AG04450 (cell line): ENCODE measurements at regions not wholly inside any gene's neighbourhood (a gene's known extent, or its start where the extent isn't known, plus 50 kb on each side); places are given as distances from the start of the nearest gene placed in this dataset.

Source experiments
- CTCF ChIA-PET: fragments of 300-600, 350-600 bp; formaldehyde crosslinking; extraction: SDS; loops from one replicate; lab custom pipeline; 2022; ENCODE audit warnings: antibody characterized with exemption, inconsistent platforms; lab: Charles Lee
- POLR2A ChIA-PET: fragments of 350-600 bp; formaldehyde crosslinking; extraction: SDS; loops from one replicate; lab custom pipeline; 2021; ENCODE audit warnings: antibody characterized with exemption, inconsistent platforms; lab: Yijun Ruan, JAX
- DNase-seq: peaks from one replicate; pipeline ENCODE4 v3.0.0-alpha.2; 2011; ENCODE audit warnings: low read depth, low spot score
- H3K27ac ChIP-seq: one replicate; pipeline ENCODE4 v1.5.1; 2012; ENCODE audit warnings: low read depth, low read length, control low read depth
- H3K27me3 ChIP-seq: one replicate; pipeline ENCODE4 v1.6.0; 2012; ENCODE audit warnings: low read length; ENCODE audit not compliant: control insufficient read depth, insufficient read depth
- H3K4me3 ChIP-seq: 2 replicates; pipeline ENCODE4 v1.5.1; 2011; ENCODE audit warnings: mild to moderate bottlenecking, low read depth, low read length, control low read depth
- H3K9me3 ChIP-seq: 2 replicates; pipeline ENCODE4 v1.5.1; 2012; ENCODE audit warnings: low read length; ENCODE audit not compliant: control insufficient read depth, insufficient read depth
- TF ChIP-seq, protein P1 (sequence below): IDR thresholded peaks from 2 replicates; pipeline ENCODE4 v1.5.1; 2011; ENCODE audit warnings: low read depth, low read length, control low read depth, inconsistent platforms

DNA sequence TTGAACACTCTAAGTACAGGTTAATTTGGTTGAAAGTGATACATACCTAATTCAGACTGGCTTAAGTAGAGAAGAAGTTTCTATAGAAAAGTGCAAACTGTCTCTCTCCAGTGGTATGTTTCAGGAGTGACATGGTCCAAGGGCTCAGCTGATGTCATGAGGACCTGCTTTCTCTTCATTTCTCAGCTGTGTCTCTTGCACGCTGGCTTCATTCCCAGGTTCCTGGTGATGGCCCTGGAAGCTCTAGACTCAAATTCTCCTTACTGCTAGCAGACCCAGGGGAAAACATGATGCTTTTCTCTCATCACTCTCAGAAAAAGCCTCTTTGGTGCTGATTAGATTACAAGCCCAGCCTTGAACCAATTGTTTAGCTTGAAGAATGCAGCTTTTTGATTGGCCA, 211.9 kb upstream of the CLINT1 start:
- TF ChIP-seq, protein P1, sequence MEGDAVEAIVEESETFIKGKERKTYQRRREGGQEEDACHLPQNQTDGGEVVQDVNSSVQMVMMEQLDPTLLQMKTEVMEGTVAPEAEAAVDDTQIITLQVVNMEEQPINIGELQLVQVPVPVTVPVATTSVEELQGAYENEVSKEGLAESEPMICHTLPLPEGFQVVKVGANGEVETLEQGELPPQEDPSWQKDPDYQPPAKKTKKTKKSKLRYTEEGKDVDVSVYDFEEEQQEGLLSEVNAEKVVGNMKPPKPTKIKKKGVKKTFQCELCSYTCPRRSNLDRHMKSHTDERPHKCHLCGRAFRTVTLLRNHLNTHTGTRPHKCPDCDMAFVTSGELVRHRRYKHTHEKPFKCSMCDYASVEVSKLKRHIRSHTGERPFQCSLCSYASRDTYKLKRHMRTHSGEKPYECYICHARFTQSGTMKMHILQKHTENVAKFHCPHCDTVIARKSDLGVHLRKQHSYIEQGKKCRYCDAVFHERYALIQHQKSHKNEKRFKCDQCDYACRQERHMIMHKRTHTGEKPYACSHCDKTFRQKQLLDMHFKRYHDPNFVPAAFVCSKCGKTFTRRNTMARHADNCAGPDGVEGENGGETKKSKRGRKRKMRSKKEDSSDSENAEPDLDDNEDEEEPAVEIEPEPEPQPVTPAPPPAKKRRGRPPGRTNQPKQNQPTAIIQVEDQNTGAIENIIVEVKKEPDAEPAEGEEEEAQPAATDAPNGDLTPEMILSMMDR, result no peak
- ChIA-PET CTCF (interaction anchor here (1.5 kb wide), 1 partner anchor 1061 kb away, joined by 4 read pairs; no protein-coding TSS in a partner anchor), POLR2A (no interaction called here)
- H3K9me3 ChIP-seq, result no peaks in the 10 kb centered on the region
- H3K27me3 ChIP-seq, result peaks cover 3% of the 10 kb centered on the region
- no peak for DNase-seq
- no peak overlapping the region for H3K27ac ChIP-seq
- no peak overlapping the region for H3K4me3 ChIP-seq

DNA sequence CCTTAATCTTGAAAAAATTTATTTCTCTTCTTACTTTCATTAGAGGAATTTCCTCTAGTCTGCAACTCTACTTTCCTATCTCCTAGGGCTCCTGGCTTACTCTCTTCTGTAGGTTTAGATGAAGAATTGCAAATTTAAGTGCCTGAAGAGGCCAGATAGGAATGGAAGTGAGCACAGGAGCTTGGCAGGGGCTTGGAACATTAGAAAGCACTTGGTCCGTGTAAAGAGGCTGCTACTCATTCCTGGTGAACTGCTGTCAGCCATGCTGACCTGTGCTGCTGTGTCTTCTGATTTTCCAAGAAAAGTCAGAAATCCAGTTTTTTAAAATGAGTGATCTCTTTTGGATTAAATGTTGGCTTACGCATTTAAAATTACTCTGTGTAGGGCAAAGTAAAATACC, 210.9 kb upstream of the CLINT1 start:
- ChIA-PET CTCF (interaction anchor here (1.5 kb wide), 1 partner anchor 1062 kb away, joined by 4 read pairs; no protein-coding TSS in a partner anchor), POLR2A (no interaction called here)
- Histone ChIP-seq H3K9me3 (no peaks in the 10 kb centered on the region), H3K4me3 (no peak overlapping the region), H3K27ac (no peak overlapping the region), H3K27me3 (peaks cover 3% of the 10 kb centered on the region)
- DNase-seq, result no peak
- TF ChIP-seq, protein P1, result no peak

DNA sequence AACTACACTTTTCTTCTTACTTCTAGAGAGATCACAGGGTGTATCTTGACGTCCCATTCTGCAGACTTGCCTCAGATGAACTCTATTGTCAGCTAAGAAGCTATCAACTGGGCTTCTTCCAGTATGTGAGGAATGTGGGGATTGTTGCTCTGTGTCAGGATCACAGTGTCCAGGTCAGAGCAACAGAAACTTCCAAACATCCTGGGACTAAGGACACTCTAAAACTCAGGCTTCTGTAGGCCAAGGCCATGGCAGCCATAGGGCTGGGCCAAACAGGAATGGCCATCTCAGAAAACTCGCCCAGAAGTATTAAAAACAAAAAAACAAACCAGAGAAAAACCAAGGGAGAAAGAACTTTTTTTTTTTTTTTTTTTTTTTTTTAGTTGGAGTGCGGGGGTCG, 210.0 kb upstream of the CLINT1 start:
- H3K4me3 ChIP-seq, result no peak overlapping the region
- TF ChIP-seq, protein P1, result no peak
- H3K9me3 ChIP-seq, result no peaks in the 10 kb centered on the region
- H3K27ac ChIP-seq, result no peak overlapping the region
- no peak for DNase-seq
- ChIA-PET CTCF (interaction anchor here (1.2 kb wide), 1 partner anchor 307 kb away, joined by 3 read pairs; no protein-coding TSS in a partner anchor), POLR2A (no interaction called here)
- H3K27me3 ChIP-seq, result peaks cover 3% of the 10 kb centered on the region

DNA sequence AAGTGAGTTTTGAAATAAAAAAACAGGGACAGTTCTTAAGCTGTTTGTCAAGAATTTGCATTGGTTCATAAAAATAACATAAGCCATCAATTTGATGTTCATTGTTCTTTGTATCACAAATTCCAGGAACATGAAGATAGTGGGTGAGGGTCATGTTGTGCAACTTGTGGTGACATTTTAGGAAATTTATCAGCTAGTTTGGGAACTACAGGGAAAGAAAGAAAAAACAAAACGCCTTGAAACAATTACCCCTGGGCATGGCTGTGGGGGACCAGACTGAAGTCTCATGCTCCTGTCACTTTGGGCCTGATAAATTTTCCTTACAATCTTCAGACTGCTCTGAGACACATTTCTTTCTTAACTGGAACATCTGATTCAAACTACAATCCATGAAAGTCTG, 207.1 kb upstream of the CLINT1 start:
- POLR2A ChIA-PET, result no interaction called here

More for the DNA sequence above, 207.1 kb upstream of the CLINT1 start:
- H3K9me3 ChIP-seq, result no peaks in the 10 kb centered on the region
- H3K27me3 ChIP-seq, result peaks cover 3% of the 10 kb centered on the region
- H3K27ac ChIP-seq, result no peak overlapping the region
- CTCF ChIA-PET, result interaction anchor here (3.5 kb wide), 1 partner anchor 9 kb away, joined by 20 read pairs; no protein-coding TSS in a partner anchor
- no peak overlapping the region for H3K4me3 ChIP-seq
- DNase-seq, result no peak
- TF ChIP-seq, protein P1, result no peak
